Liver (tissue), 3 donors: ENCODE measurements at regions not wholly inside any gene's neighbourhood (a gene's known extent, or its start where the extent isn't known, plus 50 kb on each side); places are given as distances from the start of the nearest gene placed in this dataset.

Experiments used
- CTCF ChIP-seq: fragments of 150-350 bp; IDR thresholded peaks from 2 replicates; pipeline ENCODE4 v1.5.1; 2017; ENCODE audit warnings: improper control_type of control experiment, low read depth, low read length; ENCODE audit not compliant: missing input control
- EGR1 ChIP-seq, 2 donors: IDR thresholded peaks; 2 replicates each; pipeline ENCODE4 v1.6.1; 2016 to 2018; ENCODE audit warnings: antibody characterized with exemption in 2 of 2, low read depth in 2 of 2
- HNF4G ChIP-seq: IDR thresholded peaks from 2 replicates; pipeline ENCODE4 v1.6.1; 2016; ENCODE audit warnings: antibody characterized with exemption
- JUND ChIP-seq, 2 donors: IDR thresholded peaks; 2 replicates each; pipeline ENCODE4 v1.6.1; 2016; ENCODE audit warnings: antibody characterized with exemption in 2 of 2
- MAX ChIP-seq: IDR thresholded peaks from 2 replicates; pipeline ENCODE4 v1.6.1; 2016; ENCODE audit warnings: antibody characterized with exemption
- NR2F2 ChIP-seq: IDR thresholded peaks from 2 replicates; pipeline ENCODE4 v1.6.1; 2016; ENCODE audit warnings: antibody characterized with exemption
- RAD21 ChIP-seq, 2 donors: IDR thresholded peaks; 2 replicates each; pipeline ENCODE4 v1.6.1; 2016; ENCODE audit warnings: antibody characterized with exemption in 2 of 2, mild to moderate bottlenecking in 2 of 2
- RXRA ChIP-seq, 2 donors: IDR thresholded peaks; 2 replicates each; pipeline ENCODE4 v1.6.1; 2017 to 2018; ENCODE audit warnings: antibody characterized with exemption in 2 of 2, mild to moderate bottlenecking in 1 of 2
- TAF1 ChIP-seq: conservative IDR thresholded peaks from 2 replicates; pipeline ENCODE4 v1.6.1; 2016; ENCODE audit warnings: antibody characterized with exemption, mild to moderate bottlenecking
- YY1 ChIP-seq: IDR thresholded peaks from 2 replicates; pipeline ENCODE4 v1.6.1; 2016; ENCODE audit warnings: antibody characterized with exemption, mild to moderate bottlenecking
- donor health status: healthy.
- donor health status: healthy.

DNA sequence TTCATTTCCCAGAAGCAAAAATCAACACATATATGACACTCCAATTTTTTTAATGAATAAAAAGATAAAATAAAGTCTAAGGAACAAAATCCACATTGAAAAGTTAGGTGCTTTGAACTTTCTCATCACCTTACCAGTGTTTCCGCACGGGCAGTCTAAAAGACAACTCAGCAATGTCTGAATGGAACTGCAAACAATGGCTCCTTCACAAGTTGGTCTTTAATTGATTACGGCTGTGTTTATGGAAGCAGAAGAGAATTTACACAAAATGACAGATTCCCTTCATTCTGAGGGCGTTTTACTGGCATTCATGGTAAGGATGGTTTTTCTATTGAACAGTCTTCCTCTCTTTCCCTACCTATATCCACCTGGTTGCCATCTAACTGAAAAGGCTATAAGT, 65.0 kb upstream of the RNPC3 start:
- TF ChIP-seq RXRA (IDR thresholded peaks at IDR 0.05) = no peak
- no peak for TF ChIP-seq CTCF
- no peak for TF ChIP-seq TAF1
- no peak for TF ChIP-seq MAX
- TF ChIP-seq JUND (IDR thresholded peaks at IDR 0.05) = no peak
- no peak for TF ChIP-seq RAD21 (IDR thresholded peaks at IDR 0.05)
- no peak for TF ChIP-seq EGR1 (IDR thresholded peaks at IDR 0.05; ENCODE audit: low read depth in 2 of 2)
- no peak for TF ChIP-seq NR2F2
- no peak for TF ChIP-seq YY1
- no peak for TF ChIP-seq HNF4G
